ENCODE measurements at regions not wholly inside any gene's neighbourhood (a gene's known extent, or its start where the extent isn't known, plus 50 kb on each side); places are given as distances from the start of the nearest gene placed in this dataset.

DNA sequence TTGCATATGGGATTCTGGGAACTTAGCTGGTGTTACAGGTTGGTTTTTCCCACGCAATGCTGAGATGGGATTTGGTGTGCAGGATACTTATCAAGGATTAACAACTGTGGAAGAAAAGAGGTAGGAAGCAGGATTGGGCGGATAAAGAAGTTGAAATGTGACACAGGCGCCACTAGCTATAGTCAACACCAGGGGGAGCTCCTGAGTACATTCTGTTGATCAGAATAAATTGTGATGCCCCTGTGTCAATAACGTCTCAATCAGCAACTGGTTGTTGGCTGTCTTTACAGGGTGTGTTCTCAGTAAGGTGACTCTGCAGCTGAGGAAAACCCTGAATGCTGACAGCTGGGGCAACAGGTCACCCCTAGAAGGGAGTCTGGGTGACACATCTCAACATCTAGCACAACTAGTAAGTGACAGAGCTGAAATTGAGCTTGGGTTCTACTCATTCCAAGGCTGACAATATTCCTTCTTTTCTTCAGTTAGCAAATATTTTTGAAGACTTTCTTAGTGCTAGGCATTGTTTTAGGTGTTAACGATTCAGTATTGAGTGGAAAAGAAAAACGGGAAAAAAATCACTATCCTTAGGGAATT lies 143.0 kb downstream of the ARL6IP6 start:
- DNase-seq, result no peak

- DNase-seq, result no peak
Measured at GRCh38 chr2:152858594-152859265, 140.3 kb downstream of the ARL6IP6 start.

DNA sequence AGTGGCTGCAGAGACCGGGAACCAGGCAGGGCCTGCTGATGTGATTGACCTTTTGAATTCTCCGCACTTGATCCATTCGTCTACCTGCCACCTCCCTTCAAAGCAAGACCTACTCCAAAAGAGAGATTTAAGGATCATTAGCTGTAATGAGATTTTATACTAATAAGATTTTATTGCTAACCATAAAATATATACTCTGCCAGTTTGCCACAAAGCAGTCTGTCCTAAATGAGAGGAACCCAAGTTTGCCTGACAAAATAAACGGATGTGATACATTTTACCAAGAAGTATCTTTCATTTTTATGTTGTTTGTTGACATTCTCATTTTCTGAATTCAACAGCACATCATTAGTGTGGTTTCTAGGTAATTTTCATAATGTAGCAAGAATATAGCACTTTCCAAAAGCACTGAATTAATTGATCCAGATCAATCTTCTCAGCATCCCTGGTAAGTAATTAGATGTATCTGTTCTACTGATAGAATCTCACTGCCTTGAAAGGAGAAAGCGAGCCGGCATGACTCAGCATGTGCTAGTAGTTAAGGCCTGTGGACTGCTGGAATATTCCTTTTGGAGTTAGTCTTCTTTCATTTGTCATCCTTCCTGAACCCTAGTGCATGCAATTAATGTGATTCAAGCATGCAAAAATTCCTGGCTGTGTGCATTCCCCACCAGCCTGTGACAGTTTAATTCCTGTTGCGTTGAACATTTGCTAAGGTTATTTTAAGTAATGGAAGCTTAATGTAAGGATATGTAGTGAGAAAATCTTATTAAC lies 128.5 kb downstream of the ARL6IP6 start:
- no peak for DNase-seq

- DNase-seq, result no peak
Measured at GRCh38 chr2:152835674-152836073, 117.3 kb downstream of the ARL6IP6 start.

DNA sequence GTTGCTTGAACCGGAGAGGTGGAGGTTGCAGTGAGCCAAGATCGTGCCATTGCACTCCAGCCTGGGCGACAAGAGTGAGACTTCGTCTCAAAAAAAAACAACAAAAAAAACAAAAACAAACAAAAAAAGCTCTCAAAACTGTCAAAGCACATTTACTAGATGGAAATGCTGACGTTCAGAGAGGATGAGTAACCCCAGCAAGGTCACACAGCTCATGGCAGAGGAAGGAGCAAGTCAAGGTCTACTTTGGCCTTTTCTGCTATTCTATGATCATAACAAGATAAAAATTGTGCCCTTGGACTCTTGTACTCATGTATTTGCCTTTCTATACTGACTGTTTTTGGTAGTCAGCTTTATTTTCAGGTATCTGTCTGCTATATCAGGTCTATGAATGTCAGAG lies 109.5 kb downstream of the ARL6IP6 start:
- no peak for DNase-seq

DNA sequence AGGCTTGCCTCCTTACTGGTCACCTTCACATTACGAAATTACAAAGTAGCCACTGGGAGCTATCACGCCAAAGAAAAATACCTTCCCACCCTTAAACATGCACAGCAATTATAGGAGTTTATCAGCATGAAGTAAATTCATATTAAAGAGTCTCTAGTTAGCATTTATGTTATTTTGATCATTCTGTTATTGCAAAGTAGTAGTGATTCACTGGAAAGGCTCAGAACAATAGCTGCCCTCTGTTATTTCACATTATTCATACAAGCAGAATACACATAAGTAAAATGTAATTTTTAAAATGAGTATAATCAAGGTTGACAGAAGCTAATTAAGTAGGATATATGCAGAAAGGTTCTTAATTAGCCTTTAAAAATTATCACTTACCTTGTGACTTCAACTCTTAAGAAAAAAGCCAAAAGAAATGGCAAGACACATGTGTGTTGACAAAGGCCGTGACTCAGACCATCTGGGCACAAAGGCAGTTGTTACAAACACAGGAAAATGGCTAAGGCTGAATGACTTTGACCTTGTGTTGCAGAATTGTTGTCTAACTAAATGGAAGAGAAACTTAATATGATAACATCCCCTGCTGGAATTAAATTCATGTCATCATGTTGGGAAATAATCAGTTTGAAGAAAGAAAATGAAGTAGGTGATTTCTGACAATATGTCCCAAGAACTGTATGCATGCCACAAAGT lies 108.3 kb downstream of the ARL6IP6 start:
- DNase-seq, result no peak

- DNase-seq, result no peak
Measured at GRCh38 chr2:152825834-152826233, 107.4 kb downstream of the ARL6IP6 start.

- DNase-seq, result no peak
Measured at GRCh38 chr2:152823905-152824304, 105.5 kb downstream of the ARL6IP6 start.

DNA sequence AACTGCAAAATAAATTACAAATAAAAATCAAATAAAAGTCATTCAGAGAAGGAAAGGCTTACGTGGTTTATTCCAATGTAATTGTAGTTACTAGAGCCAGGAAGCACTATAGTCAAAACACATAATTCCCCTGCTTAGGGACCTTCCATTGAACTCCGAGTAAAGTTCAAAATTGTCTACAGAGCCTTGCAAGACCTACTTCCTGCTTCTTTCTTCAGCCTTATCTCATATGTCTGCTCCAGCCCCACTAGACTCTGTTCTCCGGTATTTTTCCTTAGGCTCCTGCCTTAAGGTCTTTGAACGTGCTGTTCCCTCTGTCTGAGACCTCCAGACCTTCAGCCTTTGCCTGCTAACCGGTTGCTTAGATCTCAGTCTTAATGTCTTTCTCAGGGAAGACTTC lies 104.3 kb downstream of the ARL6IP6 start:
- no peak for DNase-seq

- DNase-seq, result no peak
Measured at GRCh38 chr2:152820048-152820447, 101.6 kb downstream of the ARL6IP6 start.

DNA sequence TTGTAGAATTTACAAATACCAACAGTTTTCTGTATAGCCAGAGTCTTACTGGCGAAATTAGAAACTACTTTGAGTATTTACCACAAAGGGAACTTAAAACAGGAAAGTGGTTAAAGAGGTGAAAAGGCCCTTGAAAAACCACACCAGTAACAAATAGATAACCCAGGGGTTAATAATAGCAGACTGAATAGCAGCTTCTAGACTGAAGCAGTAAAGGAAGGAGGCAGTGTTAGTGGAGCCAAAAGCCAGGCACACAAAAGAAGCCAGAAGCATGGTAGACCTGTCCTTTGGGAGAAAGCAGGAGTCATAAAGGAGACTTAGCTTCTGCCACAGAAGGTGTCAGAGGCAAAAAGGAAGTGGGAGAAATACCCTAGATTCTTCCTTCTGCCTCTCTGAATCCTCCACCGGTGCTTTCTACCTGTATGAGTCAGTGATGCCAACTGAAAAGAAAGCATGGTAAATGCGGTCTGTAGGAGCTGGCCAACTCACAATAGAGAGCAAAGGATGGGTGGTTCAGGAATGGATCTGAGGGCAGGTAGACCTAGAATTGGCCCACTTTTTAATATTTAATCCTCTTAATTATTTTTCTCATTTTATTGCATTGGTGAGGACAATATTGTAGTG lies 97.3 kb downstream of the ARL6IP6 start:
- DNase-seq, result no peak

GRCh38 chr2:152814475-152815030 lies 96.1 kb downstream of the ARL6IP6 start:
- no peak for DNase-seq

- DNase-seq, result no peak
Measured at GRCh38 chr2:152813351-152813750, 94.9 kb downstream of the ARL6IP6 start.

Data from stimulated activated CD4-positive, alpha-beta T cell treated with anti-CD3 and anti-CD28 coated beads, Interleukin-1b, Interleukin-23, amount 100 ng/mL, for 48 hours (primary cell).